Colon (tissue), 2 donors: ENCODE measurements at regions not wholly inside any gene's neighbourhood (a gene's known extent, or its start where the extent isn't known, plus 50 kb on each side); places are given as distances from the start of the nearest gene placed in this dataset.
"Not testable (repeated sequence)": the region's sequence is repeated elsewhere in the genome, so short reads cannot be mapped to it uniquely, and the experiment has no call there.

Source experiments
- FAIRE-seq: peaks from 2 replicates; lab custom pipeline; 2012; peaks lifted over from hg19 to GRCh38; lab: Jason Lieb, UNC
- donor health status: control.
- donor health status: control.

DNA sequence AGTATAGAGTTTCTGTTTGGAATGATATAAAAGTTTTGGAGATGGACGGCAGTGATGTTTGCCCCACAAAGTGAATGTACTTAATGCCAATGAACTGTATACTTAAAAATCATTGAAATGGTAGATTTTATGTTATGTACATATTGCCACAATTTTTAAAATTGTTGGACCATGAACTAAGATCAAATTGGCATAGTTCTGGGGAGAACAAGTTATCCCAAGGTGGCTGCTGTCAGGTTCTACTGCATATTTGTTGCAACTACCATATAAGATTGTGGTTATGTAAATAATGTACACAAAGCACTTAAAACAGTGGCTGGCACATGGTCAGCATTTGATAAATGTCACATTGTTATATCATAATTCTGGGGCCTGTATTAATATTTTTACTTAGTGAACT is 466.4 kb downstream of the SIPA1L2 start:
- FAIRE-seq = no peak

DNA sequence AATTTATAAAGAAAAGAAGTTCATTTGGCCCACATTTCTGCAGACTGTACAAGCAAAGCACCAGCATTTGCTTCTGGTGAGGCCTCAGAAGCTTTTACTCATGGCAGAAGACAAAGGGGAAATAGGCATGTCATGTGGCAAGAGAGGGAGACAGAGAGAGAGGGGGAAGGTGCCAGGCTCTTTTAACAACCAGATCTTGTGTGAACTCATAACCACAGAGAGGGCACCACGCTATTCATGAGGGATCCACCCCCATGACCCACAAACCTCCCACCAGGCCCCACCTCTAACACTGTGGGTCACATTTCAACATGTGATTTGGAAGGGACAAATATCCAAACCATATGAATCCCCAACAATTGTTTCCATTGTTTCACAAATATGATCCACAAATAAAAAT is 467.9 kb downstream of the SIPA1L2 start:
- no peak for FAIRE-seq

DNA sequence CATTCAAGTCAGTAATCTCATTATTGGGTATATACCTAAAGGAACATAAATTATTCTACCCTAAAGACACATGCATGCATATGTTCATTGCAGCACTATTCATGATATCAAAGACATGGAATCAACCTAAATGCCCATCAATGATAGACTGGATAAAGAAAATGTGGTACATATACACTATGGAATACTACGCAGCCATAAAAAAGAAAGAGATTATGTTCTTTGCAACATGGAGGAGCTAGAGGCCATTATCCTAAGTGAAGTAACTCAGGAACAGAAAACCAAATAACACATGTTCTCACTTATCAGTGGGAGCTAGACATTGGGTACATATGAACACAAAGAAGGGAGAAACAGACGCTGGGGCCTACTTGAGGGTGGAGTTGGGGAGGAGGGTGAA is 471.4 kb downstream of the SIPA1L2 start:
- not testable (repeated sequence) for FAIRE-seq

DNA sequence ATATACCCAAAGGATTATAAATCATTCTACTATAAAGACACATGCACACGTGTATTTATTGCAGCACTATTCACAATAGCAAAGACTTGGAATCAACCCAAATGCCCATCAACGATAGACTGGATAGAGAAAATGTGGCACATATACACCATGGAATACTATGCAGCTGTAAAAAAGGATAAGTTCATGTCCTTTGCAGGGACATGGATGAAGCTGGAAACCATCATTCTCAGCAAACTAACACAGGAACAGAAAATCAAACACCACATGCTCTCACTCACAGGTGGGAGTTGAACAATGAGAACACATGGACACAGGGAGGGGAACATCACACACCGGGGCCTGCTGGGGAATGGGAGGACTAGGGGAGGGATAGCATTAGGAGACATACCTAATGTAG is 473.9 kb downstream of the SIPA1L2 start:
- not testable (repeated sequence) for FAIRE-seq

DNA sequence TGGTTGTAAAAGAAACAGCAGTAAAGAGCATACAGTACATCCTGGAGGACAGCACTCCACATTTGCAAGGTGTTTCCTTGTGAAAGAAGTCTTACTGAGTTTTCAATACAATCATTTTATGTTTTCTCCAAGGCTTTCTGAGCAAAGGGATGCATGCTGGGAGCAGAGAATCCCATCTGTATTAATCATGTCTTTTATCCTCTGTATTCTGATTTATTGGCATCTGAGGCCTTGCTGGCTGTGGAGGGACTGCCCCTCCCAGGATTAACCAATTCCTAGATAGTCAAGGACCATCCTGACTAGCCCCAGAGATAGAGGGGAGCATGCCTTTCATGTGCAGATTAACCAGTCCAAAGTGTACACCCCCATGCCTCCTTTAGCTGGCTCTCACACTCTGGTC is 476.3 kb downstream of the SIPA1L2 start:
- FAIRE-seq = no peak

DNA sequence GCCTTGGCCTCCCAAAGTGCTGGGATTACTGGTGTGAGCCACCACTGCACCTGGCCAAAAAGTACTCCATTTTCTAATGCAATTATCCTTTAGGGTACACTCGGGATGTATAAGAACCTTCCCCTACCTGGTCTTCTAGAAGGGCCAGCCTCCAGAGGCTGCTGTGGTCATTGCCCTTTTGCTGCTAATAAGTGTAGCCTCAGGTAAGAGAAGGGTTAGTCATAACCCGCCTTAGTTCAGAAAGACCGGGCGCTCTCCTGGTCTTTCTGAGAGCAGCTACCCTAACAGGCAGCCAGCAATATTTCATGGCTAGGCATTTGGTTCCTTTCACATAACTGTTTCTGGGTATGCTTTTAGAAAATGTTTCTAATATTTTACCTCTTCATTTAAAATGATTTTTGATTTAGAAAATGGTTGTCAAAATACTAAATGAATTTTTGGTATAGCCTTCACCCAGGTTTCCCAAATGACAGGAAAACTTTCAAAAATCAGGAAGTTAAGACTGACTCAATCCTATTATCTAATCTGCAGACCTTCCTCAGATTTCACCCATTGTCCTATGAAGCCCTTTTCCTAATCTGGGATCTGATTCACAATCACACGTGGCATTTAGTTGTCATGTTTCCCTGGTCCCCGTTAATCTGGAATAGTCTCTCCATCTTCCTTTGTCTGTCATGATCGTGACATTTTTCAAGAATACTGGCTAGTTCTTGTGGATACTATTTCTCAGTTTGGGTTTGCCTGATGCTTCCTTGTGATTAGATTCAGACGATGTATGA is 479.0 kb downstream of the SIPA1L2 start:
- no peak for FAIRE-seq

DNA sequence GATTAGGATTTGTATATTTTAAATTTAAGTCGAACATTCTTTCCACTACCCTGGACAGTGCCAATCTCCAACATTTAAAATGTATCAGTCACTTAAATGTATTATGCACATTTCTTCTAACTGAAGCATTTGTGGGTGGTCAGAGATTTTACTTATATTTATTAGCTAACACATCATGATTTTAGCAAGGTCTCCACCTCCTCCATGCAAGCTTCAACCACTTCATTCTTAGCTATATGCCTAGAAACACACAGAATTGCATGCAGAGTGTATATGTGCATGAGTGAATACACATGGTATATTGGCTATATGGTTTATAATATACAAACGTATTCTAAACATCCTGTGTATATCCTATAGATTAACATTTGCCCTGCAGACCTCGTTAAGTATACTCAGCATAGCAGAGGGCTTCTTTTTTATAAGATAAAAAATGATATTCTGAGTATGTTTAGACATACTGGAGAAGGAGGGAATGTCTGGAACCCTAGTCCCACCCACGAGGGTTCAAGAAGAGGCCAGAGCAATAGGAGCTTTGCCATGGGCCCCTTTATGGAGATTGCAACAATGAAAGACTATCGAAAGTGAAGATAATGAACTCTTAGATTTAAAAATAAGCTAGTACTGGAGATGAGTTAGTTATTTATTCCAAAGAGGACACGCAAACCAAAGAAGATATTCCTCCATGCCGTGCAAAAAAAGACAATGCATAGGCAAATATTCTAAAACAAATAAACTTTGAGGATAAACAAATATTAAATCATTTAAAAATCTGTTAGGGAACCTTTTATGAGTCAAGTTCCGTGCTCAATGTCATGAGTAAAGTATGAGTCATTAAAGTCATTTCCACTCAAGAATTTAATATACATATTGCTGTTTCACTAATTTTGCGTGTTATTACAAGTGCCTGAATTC is 480.4 kb downstream of the SIPA1L2 start:
- FAIRE-seq = no peak

DNA sequence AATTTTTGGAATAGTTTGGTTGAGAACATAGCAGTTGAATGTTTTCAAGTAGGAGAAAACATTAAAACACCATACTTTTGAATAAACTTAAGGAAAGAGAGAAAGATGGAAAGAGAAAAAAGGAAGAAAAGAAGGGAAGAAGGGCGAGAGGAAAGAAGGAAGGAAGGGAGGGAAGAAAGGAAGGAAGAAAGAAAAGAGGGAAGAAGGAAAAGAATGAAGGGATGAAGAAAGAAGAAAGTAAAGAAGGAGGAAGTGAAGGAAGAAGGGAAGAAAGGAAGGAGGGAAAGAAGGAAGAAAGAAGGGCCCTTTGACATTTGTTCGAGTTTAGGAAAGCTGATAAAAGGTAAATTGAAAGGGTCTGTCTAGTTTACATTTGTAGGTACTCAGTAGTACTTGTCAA is 482.7 kb downstream of the SIPA1L2 start:
- no peak for FAIRE-seq

DNA sequence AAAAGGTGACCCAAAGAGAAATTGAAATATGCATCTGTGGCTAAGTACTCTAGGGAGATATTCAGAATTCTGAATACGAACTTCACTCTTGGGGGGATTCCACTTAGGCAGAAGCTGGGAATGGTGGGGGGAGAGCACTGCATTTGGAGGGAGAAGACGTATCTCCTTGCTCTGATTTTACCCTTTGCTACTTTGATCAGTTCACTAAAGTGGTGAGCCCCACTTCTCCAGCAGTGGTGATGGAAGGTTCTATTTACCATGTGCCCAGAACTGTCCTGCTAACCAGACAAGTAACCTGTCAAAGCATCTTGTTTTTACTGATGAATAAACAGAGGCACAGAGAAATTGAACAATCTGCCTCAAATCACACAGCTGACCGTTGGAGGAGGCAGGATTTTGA is 483.4 kb downstream of the SIPA1L2 start:
- FAIRE-seq = no peak

DNA sequence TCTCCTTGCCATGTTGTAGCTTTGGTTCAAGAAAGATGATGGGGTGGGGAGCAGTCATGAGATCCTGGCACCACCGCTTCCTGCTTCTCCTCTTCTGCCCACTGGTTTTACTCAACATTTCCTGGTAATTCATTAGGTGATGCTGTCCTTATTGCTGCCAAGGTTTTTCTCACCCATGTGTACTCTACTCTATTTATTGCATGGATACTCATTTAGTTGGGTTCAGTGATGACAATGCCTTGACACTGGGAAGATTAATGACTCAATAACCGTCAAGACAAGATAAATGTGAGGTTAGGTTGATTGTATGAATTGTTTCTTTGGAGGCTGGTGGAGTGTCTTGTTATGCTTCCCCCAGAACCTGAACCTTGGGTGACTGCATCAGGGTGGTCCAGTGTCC is 484.2 kb downstream of the SIPA1L2 start:
- FAIRE-seq = no peak

DNA sequence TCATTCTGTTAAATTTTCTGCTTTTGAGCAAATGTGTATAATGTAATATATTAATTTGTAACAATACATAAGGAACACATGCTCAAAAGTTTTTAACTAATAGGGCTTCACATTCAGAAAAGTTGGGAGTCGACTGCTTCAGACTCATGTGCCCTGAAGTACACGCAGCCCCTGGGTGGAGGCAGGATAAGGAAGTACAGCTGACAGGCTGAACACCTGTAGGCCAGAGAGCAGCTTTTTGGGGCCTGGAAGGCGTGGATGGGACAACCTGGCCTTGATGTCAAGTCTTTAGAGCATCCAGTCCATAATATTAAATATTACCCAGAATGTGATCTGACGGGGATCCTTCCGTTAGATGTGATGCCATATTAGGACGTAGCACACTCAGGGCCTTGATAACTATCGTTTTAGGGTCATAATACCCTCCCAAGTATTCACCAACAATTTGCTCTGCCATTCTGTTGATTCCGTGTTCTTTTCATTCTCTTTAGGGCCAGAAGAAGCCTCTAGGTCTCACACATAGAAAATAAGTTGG is 485.2 kb downstream of the SIPA1L2 start:
- FAIRE-seq = no peak

DNA sequence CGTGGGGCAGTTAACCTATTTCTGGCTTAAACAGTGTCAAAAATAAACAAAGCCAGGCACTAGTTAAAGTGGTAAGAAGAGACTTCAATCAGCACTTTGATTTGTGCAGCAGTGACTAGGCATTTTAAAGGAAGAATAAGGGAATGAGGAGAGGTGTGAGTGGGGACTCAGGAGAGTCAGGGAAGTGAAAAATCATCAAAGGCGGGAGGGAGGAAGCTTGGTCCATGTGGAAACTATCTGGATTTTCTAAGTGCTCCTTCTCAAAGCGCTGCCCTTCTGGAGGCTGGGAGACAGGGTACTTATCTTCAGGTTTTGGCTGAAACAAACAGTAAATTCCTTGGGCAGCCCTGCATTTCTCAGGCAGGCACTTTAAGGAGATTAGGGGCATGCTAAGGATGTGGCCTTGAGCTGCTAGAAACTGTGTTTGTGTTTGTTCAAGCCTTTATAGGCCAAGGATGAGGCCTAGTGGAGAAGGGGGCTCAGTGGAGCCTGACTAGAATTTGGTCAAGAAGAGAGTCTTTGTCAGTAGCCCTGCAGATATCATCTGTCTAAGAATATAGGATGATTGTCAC is 486.5 kb downstream of the SIPA1L2 start:
- no peak for FAIRE-seq

DNA sequence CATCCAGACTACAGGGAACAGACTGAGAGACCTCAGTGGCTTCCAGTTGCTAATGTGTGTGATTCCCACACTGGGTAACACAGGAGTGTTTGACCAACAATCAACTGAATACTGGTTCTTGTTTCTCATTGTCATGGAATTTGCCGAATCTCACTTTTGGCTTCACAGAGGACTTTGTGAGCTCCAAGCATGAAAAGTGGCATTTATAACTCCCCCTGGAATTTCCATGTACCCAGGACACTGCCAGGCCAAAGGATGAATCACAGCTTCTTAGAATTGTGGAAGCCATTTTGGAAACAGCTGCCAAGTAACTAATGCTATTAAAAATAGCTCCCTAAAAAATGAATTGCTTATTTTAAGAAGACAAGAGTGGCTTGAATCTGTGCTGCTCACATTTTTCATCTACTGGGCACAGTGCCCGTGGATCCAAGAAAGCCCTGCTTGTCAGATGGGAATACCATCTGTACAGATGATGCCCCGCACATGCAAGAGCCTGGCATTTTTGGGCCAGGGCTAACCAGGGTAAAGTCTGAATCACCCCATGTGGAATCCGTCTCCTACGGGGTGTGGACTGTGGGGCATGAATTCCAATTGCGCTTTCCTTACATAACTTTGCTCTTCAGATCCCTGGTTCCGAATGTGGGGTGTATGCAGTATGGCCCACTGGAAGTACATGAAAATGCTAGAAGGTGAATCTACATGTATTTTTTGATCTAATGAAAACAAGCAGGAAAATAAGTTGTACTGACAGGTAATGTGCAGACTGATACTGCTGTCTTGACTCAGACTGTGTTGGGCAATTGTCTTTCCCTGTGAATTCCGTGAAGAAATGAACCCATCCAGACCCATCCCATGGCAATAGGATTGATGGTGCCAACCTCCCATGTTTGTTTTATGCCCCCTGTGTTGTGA is 487.3 kb downstream of the SIPA1L2 start:
- no peak for FAIRE-seq

DNA sequence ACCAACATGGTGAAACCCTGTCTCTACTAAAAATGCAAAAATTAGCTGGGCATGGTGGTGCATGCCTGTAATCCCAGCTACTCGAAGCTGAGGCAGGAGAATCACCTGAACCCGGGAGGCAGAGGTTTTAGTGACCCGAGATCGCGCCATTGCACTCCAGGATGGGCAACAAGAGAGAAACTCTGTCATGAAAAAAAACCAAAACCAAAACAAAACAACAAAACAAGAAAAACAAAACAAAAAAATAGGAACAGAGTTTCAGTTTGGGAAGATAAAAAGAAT is 488.8 kb downstream of the SIPA1L2 start:
- not testable (repeated sequence) for FAIRE-seq

DNA sequence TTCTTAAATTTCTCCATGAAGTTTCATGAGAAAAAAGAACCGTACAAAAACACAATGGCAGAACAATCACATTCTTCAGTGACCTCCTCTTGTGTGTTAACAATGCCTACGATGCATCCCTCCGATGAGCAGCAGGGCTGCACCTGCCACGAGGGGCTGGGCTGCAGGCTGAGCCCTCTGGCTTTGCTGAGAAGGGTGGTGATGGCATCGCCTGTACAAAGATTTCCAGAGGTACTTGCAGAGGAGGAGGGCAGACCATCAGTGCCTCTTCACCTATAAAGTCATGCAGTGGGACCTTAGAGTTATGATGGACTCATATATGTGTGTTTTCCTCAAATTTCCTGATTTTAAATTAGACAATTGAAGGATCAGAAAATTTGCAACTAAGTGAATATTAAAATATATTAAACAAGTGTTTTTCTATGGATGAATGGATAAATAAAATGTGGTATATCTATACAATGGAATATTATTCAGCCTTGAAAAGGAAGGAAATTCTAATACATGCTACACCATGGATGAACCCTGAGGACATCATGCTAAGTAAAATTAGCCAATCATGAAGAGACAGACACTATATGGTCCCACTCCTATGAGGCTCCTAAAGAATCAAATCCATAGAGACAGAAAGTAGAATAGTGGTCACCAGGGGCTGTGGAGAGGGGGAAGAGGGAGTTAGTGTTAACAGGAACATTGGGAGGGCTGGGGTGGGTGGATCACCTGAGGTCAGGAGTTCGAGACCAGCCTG is 489.3 kb downstream of the SIPA1L2 start:
- FAIRE-seq = no peak

DNA sequence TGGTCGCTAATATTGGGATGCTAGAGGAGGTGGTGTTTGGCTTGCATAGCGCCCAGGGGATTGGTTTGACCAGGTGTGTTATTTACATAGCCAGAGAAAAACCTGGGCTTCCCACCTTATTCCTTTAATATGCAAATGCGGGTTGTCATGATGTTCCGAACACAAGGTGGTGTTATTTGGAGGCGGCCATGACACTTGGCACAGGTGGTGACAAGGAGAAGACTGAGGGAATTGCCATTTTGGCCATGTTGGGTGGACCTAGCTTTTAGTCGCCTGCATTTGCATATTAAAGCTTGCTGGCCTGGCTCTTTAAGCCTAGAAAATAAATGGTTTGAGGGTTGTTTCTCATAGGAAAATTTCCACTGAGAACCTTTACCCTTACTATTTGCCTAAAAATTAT is 490.5 kb downstream of the SIPA1L2 start:
- no peak for FAIRE-seq

DNA sequence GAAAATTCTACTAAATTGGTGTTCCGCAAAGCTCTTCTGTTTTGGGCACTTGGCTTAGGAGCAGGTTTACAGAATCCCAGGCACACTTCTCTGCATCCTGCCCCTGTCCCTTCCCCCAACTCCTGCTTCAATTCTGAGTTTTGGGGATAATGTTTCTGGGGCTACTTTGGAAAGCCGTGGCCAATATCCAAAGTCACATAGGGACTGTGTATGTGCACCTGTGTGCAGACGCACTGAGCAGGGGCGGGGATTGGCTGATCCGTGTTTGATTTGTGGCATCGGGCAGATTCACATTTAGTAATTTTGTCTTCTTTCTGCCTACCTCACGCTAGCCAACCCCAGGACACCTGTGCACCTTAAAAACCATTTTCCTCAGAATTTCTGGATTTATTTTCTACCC is 491.9 kb downstream of the SIPA1L2 start:
- no peak for FAIRE-seq

DNA sequence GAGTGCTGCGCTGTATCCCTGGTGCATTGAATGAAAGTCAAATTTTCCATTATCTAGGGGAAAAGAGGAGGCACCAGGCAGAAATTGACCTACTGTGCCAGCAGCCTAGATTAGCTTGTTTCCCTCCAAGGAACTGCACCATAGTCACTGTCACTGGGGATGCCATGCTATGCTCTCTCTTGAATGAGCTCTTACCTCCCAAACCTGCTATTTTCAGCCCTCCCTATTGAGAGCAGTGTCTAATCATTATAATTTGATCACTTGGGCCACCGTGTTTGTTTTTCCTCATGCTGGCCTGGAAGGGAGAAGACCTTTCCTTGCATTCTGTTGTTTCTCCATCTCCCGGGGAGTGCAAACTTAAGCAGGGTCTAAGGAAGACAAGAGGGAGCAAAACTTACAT is 492.9 kb downstream of the SIPA1L2 start:
- FAIRE-seq = no peak

DNA sequence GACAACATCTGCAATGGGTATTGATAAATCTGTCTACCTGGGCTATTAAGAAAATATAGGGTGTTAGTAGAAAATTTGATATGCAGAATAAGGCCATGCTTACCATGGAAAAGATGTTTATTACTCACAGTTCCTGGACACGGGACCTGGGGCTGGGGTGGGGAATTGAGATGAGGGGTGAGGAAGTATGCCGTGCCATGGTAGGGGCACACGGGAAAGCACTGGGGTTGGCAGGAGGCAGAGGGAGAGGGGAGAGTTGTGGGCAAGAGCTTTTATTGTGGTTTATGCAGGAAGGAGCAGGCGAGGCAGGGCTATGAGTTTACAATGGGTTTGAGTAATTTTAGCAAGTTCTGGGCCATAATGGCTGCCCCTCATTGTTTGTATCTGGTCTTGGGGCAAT is 493.8 kb downstream of the SIPA1L2 start:
- FAIRE-seq = no peak

DNA sequence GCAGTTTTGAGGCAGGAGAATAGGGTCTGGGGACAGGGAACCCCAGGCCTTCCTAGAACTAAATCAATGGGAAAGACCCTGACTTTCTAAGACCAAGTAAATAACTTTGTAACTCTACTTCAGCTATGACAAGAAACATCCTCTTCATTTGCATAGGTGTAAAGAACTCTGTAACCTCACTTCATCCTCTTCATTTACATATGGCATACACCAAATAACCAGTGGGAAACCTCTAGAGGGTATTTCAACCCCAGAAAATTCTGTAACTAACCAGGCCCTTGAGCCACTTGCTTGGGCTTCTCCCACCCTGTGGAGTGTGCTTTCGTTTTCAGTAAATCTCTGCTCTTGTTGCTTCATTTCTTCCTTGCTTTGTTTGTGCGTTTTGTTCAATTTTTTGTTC is 495.6 kb downstream of the SIPA1L2 start:
- FAIRE-seq = no peak

DNA sequence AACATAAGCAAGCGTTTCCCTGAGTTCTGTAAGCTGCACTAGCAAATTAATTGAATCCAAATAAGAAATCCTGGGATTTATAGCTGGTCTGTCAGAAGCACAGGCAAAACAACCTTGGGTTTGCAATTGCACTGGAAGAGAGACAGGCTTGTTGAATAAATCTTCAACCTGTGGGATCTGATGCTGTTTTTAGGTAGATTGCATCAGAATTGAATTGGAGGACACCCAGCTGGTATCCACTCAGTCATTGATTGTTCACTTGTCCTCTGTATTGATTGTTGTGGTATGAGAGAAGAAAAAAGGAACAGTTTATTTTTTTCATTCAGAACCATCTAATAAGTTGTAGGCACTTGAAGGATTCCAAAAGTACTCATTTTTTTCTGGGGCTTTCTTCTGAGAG is 497.4 kb downstream of the SIPA1L2 start:
- FAIRE-seq = no peak
